Cardiac muscle cell (in vitro differentiated cells and primary cell): ENCODE measurements at regions not wholly inside any gene's neighbourhood (a gene's known extent, or its start where the extent isn't known, plus 50 kb on each side); places are given as distances from the start of the nearest gene placed in this dataset.
"Not testable (repeated sequence)": the region's sequence is repeated elsewhere in the genome, so short reads cannot be mapped to it uniquely, and the experiment has no call there.

Experiments used
- DNase-seq, 2 donors: peaks; one replicate each; pipeline versions ENCODE4 v3.0.0 to v3.0.0-alpha.2; 2010 to 2017; ENCODE audit warnings: low read depth in 1 of 2, low spot score in 1 of 2
- H3K27ac ChIP-seq: fragments of 200-600 bp; sonication (generic); 2 replicates; pipeline ENCODE4 v1.5.1; 2016
- H3K27me3 ChIP-seq: fragments of 200-600 bp; sonication (generic); 2 replicates; pipeline ENCODE4 v1.6.0; 2016; ENCODE audit warnings: control low read depth
- H3K36me3 ChIP-seq: fragments of 200-600 bp; sonication (generic); 2 replicates; pipeline ENCODE4 v1.5.1; 2016; ENCODE audit warnings: control low read depth
- H3K4me1 ChIP-seq: fragments of 200-600 bp; sonication (generic); 2 replicates; pipeline ENCODE4 v1.8.1; 2017; ENCODE audit warnings: low read depth, mild to moderate bottlenecking, mixed run types
- H3K4me3 ChIP-seq: fragments of 200-600 bp; sonication (generic); 2 replicates; pipeline ENCODE4 v1.5.1; 2016; ENCODE audit warnings: mild to moderate bottlenecking
- H3K9me3 ChIP-seq: fragments of 200-600 bp; sonication (generic); 2 replicates; pipeline ENCODE4 v1.5.1; 2017; ENCODE audit warnings: low read depth, mild to moderate bottlenecking, control low read depth
- TF ChIP-seq, protein P1 (sequence below): IDR thresholded peaks from 2 replicates; pipeline ENCODE4 v1.5.1; 2012; ENCODE audit warnings: low read depth, mild to moderate bottlenecking, low read length

DNA sequence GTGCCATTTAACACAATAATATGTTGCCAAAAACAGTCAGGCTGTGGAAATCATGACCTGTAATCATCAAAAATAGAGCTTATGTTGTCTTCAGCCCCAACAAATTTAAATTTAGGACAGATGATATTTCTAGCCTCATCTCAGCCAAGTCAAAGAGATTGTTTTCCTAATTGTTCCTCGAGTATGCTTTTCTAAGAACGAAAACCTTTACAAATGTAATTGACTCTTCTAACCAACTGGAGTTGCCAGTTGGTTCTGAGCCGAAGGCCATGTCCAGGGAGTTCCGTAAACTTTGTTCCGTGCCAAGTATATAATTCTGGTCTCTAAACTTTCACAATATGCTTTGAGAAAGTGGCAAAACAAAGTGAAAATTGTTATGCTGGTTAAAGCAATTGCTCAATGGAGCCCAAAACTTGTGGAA is 160.8 kb downstream of the CEMIP2 start:
- H3K36me3 ChIP-seq = no peaks in the 10 kb centered on the region
- peak in 1 of 2 donors; percentile 21 for DNase-seq
- H3K27ac ChIP-seq = no peak overlapping the region
- H3K9me3 ChIP-seq = no peaks in the 10 kb centered on the region
- H3K27me3 ChIP-seq = no peaks in the 10 kb centered on the region
- no peak overlapping the region for H3K4me3 ChIP-seq
- TF ChIP-seq, protein P1, sequence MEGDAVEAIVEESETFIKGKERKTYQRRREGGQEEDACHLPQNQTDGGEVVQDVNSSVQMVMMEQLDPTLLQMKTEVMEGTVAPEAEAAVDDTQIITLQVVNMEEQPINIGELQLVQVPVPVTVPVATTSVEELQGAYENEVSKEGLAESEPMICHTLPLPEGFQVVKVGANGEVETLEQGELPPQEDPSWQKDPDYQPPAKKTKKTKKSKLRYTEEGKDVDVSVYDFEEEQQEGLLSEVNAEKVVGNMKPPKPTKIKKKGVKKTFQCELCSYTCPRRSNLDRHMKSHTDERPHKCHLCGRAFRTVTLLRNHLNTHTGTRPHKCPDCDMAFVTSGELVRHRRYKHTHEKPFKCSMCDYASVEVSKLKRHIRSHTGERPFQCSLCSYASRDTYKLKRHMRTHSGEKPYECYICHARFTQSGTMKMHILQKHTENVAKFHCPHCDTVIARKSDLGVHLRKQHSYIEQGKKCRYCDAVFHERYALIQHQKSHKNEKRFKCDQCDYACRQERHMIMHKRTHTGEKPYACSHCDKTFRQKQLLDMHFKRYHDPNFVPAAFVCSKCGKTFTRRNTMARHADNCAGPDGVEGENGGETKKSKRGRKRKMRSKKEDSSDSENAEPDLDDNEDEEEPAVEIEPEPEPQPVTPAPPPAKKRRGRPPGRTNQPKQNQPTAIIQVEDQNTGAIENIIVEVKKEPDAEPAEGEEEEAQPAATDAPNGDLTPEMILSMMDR = no peak
- no peaks in the 10 kb centered on the region for H3K4me1 ChIP-seq

DNA sequence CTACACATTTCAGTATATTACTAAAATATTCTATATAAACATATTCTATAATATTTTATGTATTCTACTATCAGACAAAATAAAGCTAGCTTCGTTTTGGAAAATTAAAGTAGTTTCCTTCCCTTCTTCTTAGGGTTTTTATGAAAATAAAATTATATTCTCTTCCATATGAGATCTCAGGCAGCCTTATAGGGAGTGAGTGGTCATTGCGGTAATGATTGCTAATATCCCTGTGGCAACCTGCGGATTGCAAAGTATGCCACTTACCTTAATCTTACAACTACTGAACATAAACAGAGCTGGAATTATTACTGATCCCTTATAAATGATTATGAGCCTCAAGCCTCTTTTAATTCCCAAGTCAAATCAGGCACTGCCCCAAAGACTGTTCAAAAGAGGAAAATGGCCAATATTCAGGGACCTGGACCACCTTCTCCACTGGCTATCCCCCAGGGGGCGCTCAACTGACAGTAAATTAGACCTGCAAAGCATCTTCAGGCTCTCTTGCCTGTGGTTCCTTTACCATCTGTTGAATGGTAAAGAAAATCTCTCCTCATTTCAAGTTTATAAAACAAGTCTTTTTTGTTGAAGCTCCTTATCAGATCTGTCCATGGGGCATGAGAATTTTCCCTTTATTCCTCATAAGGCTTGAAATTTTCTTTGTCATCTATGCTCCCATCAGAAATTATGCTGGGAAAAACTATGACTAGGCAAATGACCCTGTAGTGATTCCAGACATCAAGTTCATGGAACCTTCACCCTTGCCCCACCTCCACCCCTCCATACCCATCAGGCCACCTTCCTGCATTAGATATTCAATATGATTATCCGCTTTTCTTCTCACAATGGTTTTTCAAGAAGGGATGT is 163.9 kb downstream of the CEMIP2 start:
- Histone ChIP-seq H3K36me3 (no peaks in the 10 kb centered on the region), H3K27me3 (no peaks in the 10 kb centered on the region), H3K4me1 (no peaks in the 10 kb centered on the region), H3K27ac (no peak overlapping the region), H3K4me3 (no peak overlapping the region), H3K9me3 (no peaks in the 10 kb centered on the region)
- DNase-seq = peak; percentile 83 to 85
- TF ChIP-seq, protein P1 = peak; percentile 84

DNA sequence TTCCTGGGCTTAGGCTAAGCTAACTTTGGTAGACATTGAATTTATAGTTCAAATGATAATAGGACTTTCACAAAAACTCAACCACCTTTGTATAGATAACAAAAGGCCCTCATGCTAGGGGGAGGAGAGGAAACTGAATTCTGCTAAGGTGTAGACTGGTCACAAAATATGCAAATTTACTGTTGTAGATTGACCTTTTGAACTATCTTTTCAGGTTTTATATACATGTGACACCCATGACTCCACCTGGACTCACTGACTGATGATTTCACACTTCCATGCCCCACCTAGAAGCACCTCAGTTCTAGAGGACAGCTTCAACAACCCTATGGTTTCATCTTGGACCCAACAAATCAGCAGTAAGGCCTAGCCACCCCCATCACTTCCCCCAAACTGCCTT is 165.7 kb downstream of the CEMIP2 start:
- Histone ChIP-seq H3K9me3 (no peaks in the 10 kb centered on the region), H3K27ac (no peak overlapping the region), H3K27me3 (no peaks in the 10 kb centered on the region), H3K4me1 (no peaks in the 10 kb centered on the region), H3K36me3 (no peaks in the 10 kb centered on the region), H3K4me3 (no peak overlapping the region)
- TF ChIP-seq, protein P1 = no peak
- DNase-seq = no peak

DNA sequence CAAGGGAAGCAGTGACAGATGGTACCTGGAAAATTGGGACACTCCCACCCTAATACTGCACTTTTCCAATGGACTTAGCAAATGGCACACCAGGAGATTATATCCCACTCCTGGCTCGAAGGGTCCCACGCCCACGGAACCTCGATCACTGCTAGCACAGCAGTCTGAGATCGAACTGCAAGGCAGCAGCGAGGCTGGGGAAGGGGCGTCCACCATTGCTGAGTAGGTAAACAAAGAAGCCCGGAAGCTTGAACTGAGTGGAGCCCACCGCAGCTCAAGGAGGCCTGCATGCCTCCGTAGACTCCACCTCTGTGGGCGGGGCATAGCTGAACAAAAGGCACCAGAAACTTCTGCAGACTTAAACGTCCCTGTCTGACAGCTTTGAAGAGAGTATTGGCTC is 172.6 kb downstream of the CEMIP2 start:
- H3K27ac ChIP-seq, H3K36me3 ChIP-seq, H3K4me1 ChIP-seq, H3K4me3 ChIP-seq, DNase-seq, H3K9me3 ChIP-seq, H3K27me3 ChIP-seq: not testable (repeated sequence)

DNA sequence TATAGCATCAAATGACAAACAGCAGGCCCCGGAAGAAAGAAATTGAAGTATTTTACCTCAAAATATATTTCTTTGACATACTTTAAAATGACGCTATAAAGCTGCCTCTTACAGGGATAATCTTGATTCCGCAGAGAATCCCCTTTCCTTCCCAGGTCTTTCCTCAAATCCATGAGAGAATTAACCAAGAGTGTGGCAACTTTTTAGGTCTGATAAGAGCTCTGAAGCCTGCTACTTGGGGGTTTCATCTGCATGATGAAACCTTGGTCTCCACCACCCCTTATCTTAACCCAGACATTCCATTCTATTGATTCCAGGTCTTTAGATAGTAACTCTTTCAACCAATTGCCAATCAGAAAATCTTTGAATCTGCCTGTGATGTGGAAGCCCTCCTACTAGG is 173.8 kb downstream of the CEMIP2 start:
- H3K27ac ChIP-seq = no peak overlapping the region
- H3K9me3 ChIP-seq = no peaks in the 10 kb centered on the region
- no peak overlapping the region for H3K4me3 ChIP-seq
- no peaks in the 10 kb centered on the region for H3K36me3 ChIP-seq
- DNase-seq = no peak
- TF ChIP-seq, protein P1 = no peak
- no peaks in the 10 kb centered on the region for H3K4me1 ChIP-seq
- H3K27me3 ChIP-seq = no peaks in the 10 kb centered on the region

DNA sequence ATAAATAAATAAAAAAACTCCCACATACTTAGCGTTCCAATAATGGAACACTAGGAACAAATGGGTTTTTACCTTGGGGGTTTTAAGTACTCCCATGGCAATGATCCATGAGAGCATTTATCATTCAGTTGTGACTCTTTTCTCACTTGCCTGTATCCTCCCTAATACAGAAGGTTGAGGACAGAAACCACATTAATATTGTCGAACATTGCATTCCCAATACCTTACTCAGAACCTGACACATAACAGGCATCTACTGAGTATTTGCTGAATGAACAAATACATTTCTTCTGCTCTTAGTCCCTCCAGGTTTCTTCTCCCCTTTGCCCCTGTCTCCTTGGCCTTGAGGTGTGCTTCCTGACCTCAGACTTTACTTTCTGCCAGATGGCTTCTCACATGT is 175.9 kb downstream of the CEMIP2 start:
- no peaks in the 10 kb centered on the region for H3K27me3 ChIP-seq
- no peaks in the 10 kb centered on the region for H3K4me1 ChIP-seq
- no peak overlapping the region for H3K27ac ChIP-seq
- H3K4me3 ChIP-seq = no peak overlapping the region
- no peaks in the 10 kb centered on the region for H3K36me3 ChIP-seq
- no peak for DNase-seq
- TF ChIP-seq, protein P1 = no peak
- H3K9me3 ChIP-seq = peaks cover 3% of the 10 kb centered on the region
